SH-SY5Y (cell line): ENCODE measurements at regions not wholly inside any gene's neighbourhood (a gene's known extent, or its start where the extent isn't known, plus 50 kb on each side); places are given as distances from the start of the nearest gene placed in this dataset.

ENCODE experiments used
- GATA2 ChIP-seq: IDR thresholded peaks from 2 replicates; pipeline ENCODE4 v1.6.1; 2011; ENCODE audit warnings: mild to moderate bottlenecking, low read depth, low read length
- GATA3 ChIP-seq: IDR thresholded peaks from 2 replicates; pipeline ENCODE4 v1.6.1; 2011; ENCODE audit warnings: low read depth, mild to moderate bottlenecking, low read length, moderate library complexity

DNA sequence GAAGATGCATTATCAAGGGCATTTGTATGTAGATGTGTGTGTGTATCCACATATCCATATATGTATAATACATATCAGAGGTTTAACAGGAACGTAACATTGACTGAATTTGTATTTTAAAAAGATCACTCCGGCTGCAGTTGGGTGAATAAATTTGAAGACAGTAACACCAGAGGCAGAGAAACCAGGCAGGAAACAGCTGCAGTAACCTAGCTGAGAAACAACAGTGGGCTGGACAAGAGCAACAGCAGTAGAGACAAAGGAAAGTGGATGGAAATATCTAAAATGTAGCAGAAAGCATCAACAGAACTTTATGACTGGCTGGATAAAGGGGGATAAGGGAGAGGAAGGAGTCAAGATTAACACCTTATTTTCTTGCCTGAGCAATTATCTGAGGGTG lies 68.3 kb upstream of the SETMAR start:
- no peak for TF ChIP-seq GATA3
- no peak for TF ChIP-seq GATA2

DNA sequence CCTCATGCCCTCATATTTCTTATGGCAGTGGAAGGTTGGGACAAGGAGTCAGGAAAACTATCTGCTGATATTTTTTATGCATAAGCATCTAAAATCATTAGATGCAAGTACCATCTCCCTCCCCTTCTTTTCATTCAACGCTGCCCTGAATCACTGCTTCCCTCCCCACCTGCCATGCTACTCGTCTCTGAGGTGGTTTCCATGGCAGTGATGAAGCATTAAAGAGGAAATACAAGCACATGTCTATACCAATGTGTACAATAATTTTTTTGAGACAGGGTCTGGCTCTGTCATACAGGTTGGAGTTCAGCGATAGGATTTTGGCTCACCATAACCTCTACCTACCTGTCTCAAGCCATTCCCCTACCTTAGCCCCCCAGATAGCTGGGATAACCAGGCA lies 67.5 kb upstream of the SETMAR start:
- TF ChIP-seq GATA3, result no peak
- no peak for TF ChIP-seq GATA2

DNA sequence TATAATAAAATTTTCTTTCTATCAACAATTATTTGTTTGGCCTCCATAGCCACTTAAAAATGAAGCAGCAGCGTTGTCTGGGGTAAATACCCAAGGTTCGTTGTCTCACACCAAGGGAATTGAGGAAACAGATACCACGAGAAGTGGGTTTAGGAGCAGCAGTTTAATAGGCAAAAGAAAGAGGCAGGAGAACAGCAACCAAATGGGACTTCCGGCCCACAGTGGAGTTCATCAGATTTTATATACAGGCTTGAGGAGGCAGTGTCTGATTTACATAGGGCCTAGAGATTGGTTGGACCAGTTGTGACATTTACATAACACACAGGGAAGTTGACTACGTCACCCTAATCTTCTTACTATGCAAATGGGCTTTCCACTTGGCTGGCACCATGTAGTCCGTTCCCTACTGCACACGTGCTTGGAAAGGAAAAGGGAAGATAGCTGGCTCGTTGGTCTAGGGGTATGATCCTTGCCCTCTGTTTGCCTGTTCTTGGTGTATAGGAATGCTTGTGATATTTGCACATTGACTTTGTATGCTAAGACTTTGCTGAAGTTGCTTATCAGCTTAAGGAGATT lies 61.5 kb upstream of the SETMAR start:
- TF ChIP-seq GATA2 (no peak), GATA3 (no peak)

DNA sequence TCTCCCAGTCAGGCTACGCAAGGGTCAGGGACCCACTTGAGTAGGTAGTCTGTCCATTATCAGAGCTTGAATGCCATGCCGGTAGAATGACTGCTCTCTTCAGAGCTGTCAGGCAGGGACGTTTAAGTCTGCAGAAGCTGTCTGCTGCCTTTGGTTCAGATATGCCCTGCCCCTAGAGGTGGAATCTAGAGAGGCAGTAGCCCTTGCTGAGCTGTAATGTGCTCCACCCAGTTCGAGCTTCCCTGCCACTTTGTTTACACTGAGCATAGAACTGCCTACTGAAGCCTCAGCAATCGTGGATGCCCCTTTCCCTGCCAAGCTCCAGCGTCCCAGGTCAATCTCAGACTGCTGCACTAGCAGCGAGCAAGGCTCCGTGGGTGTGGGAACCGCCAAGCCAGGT lies 57.5 kb upstream of the SETMAR start:
- TF ChIP-seq GATA3 (no peak), GATA2 (no peak)

DNA sequence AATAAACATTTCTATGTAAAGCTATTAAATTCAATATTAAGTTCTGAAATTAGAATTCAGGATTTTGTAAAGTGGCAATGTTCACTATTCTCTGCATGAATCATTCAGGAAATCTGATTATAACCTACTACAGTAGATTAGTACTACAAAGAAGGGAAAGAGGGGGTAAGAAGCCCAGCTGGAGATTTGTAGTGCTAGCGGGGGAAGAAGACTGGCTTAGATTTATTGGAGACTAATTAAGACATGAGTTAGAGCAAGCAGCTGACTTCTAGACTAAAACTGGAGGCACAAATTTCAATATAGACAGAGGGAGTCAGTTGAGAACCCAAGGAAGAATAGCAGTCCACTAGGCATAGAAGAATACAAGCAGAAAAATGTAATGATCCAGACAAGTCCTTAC lies 55.8 kb upstream of the SETMAR start:
- no peak for TF ChIP-seq GATA2
- TF ChIP-seq GATA3, result no peak

DNA sequence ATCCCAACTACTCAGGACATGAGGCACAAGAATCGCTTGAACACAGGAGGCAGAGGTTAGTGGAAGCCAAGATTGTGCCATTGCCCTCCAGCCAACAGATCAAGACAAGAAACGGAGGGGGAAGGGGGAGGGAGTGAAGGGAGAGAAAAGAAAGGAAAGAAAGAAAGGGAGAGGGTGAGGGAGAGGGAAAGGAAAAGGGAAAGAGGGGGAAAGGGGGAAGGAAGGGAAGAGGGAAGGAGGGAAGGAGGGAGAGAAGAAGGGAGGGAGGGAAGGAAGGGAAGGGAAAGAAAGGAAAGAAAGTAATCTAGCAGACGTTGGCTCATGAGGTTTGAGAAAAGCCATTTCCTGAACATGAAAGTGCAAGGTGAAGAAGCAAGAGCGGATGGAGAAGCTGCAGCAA lies 53.1 kb upstream of the SETMAR start:
- TF ChIP-seq GATA2 (no peak), GATA3 (no peak)

DNA sequence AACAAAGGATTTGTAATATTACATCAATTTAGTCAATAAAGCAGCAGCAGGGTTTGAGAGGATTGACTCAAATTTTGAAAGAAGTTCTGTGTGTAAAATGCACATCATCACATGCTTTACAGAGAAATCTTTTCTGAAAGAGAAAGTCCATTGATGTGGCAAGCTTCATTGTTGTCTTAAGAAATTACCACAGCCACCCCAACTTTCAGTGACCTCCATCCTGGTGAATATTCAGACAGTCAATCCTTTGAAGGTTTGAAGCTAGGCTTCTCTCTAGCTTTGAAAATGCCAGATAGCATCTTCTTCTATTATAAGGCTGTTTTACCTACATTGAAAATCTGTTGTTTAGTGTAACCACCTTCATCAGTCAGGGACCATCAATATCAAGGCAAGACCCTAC lies 51.8 kb upstream of the SETMAR start:
- TF ChIP-seq GATA2 (no peak), GATA3 (no peak)
